ENCODE measurements at regions not wholly inside any gene's neighbourhood (a gene's known extent, or its start where the extent isn't known, plus 50 kb on each side); places are given as distances from the start of the nearest gene placed in this dataset.

GRCh38 chr2:42959234-42960001 lies 167.0 kb upstream of the HAAO start:
- H3K79me2 ChIP-seq (ENCODE audit: control insufficient read depth, insufficient read depth, low read length) = no peaks in the 10 kb centered on the region
- H3K4me2 ChIP-seq (ENCODE audit: control insufficient read depth, extremely low read depth, insufficient read depth, low read depth, low read length) = no peak overlapping the region
- no peaks in the 10 kb centered on the region for H3K36me3 ChIP-seq (ENCODE audit: control insufficient read depth in 2 of 2, extremely low read depth in 1 of 2, insufficient read depth in 2 of 2, low read length in 2 of 2)
- DNase-seq (ENCODE audit: low read depth, low spot score) (no peak), FAIRE-seq (no peak)
- H3K27ac ChIP-seq (ENCODE audit: control insufficient read depth, insufficient read depth, low read length) = no peak overlapping the region
- H3K4me1 ChIP-seq (ENCODE audit: control insufficient read depth, extremely low read depth, insufficient read depth, low read length) = peaks cover 24% of the 10 kb centered on the region
- H3K27me3 ChIP-seq (ENCODE audit: control insufficient read depth, extremely low read depth, insufficient read depth, low read length) = no peaks in the 10 kb centered on the region
- no peaks in the 10 kb centered on the region for H3K9me1 ChIP-seq (ENCODE audit: control insufficient read depth, extremely low read depth, insufficient read depth, low read length)
- H3K9me3 ChIP-seq (ENCODE audit: control insufficient read depth, low read depth, low read length) = no peaks in the 10 kb centered on the region
- TF ChIP-seq, protein P1, sequence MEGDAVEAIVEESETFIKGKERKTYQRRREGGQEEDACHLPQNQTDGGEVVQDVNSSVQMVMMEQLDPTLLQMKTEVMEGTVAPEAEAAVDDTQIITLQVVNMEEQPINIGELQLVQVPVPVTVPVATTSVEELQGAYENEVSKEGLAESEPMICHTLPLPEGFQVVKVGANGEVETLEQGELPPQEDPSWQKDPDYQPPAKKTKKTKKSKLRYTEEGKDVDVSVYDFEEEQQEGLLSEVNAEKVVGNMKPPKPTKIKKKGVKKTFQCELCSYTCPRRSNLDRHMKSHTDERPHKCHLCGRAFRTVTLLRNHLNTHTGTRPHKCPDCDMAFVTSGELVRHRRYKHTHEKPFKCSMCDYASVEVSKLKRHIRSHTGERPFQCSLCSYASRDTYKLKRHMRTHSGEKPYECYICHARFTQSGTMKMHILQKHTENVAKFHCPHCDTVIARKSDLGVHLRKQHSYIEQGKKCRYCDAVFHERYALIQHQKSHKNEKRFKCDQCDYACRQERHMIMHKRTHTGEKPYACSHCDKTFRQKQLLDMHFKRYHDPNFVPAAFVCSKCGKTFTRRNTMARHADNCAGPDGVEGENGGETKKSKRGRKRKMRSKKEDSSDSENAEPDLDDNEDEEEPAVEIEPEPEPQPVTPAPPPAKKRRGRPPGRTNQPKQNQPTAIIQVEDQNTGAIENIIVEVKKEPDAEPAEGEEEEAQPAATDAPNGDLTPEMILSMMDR (optimal IDR thresholded peaks at IDR 0.05 in 1 of 3, IDR thresholded peaks at IDR 0.05 in 1 of 3, conservative IDR thresholded peaks at IDR 0.05 in 1 of 3; ENCODE audit: extremely low read depth in 1 of 3, insufficient read depth in 2 of 3, low read length in 3 of 3) = no peak
- no peak for TF ChIP-seq EZH2 (IDR thresholded peaks at IDR 0.05; ENCODE audit: low read length)
- H3K9ac ChIP-seq (ENCODE audit: control insufficient read depth, extremely low read depth, insufficient read depth, low read length) = no peak overlapping the region
- no peak overlapping the region for H3K4me3 ChIP-seq (ENCODE audit: control insufficient read depth in 2 of 3, extremely low read depth in 1 of 3, insufficient read depth in 2 of 3, low read depth in 1 of 3, low read length in 3 of 3)
- no peak overlapping the region for H2AFZ ChIP-seq (ENCODE audit: control insufficient read depth, low read length)
- no peaks in the 10 kb centered on the region for H4K20me1 ChIP-seq (ENCODE audit: control insufficient read depth, extremely low read depth, insufficient read depth, low read length)
- dilution Hi-C loops (cut with MboI; ENCODE audit: extremely low pct_ligation_motif_present, low sequenced_read_pairs) = no loop called here

DNA sequence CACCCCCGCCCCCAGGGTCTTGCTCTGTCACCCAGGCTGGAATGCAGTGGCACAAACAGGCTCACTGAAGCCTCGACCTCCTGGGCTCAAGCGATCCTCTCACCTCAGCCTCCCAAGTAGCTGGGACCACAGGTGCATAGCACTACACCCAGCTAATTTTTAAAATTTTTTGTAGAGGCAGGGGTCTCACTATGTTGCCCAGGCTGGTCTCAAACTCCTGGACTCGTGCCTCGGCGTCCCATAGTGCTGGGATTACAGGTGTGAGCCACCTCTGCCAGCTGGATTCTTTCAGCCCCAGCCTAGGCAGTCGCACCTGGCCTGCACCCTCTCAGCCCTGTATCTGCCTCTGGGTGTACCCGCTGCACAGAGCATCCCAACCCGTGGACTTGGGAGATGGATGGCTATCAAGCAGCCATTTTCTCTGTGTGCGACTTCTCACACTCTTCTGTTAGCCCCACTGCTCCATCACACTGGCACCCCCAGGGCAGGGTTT lies 166.4 kb upstream of the HAAO start:
- no peak for TF ChIP-seq EZH2 (IDR thresholded peaks at IDR 0.05; ENCODE audit: low read length)
- TF ChIP-seq, protein P1 (optimal IDR thresholded peaks at IDR 0.05 in 1 of 3, IDR thresholded peaks at IDR 0.05 in 1 of 3, conservative IDR thresholded peaks at IDR 0.05 in 1 of 3; ENCODE audit: extremely low read depth in 1 of 3, insufficient read depth in 2 of 3, low read length in 3 of 3) = no peak

More for the DNA sequence above, 166.4 kb upstream of the HAAO start:
- H2AFZ ChIP-seq (ENCODE audit: control insufficient read depth, low read length) = no peak overlapping the region
- no peaks in the 10 kb centered on the region for H3K9me1 ChIP-seq (ENCODE audit: control insufficient read depth, extremely low read depth, insufficient read depth, low read length)
- H3K27ac ChIP-seq (ENCODE audit: control insufficient read depth, insufficient read depth, low read length) = no peak overlapping the region
- H3K9me3 ChIP-seq (ENCODE audit: control insufficient read depth, low read depth, low read length) = no peaks in the 10 kb centered on the region
- FAIRE-seq = no peak
- no peak overlapping the region for H3K4me2 ChIP-seq (ENCODE audit: control insufficient read depth, extremely low read depth, insufficient read depth, low read depth, low read length)
- H3K9ac ChIP-seq (ENCODE audit: control insufficient read depth, extremely low read depth, insufficient read depth, low read length) = no peak overlapping the region
- no peaks in the 10 kb centered on the region for H3K36me3 ChIP-seq (ENCODE audit: control insufficient read depth in 2 of 2, extremely low read depth in 1 of 2, insufficient read depth in 2 of 2, low read length in 2 of 2)
- no peak overlapping the region for H3K4me3 ChIP-seq (ENCODE audit: control insufficient read depth in 2 of 3, extremely low read depth in 1 of 3, insufficient read depth in 2 of 3, low read depth in 1 of 3, low read length in 3 of 3)
- H4K20me1 ChIP-seq (ENCODE audit: control insufficient read depth, extremely low read depth, insufficient read depth, low read length) = no peaks in the 10 kb centered on the region
- DNase-seq (ENCODE audit: low read depth, low spot score) = no peak
- H3K4me1 ChIP-seq (ENCODE audit: control insufficient read depth, extremely low read depth, insufficient read depth, low read length) = peaks cover 26% of the 10 kb centered on the region
- H3K79me2 ChIP-seq (ENCODE audit: control insufficient read depth, insufficient read depth, low read length) = no peaks in the 10 kb centered on the region
- H3K27me3 ChIP-seq (ENCODE audit: control insufficient read depth, extremely low read depth, insufficient read depth, low read length) = no peaks in the 10 kb centered on the region
- dilution Hi-C loops (cut with MboI; ENCODE audit: extremely low pct_ligation_motif_present, low sequenced_read_pairs) = no loop called here

Data from keratinocyte (primary cell).